Prostate gland (tissue), 2 donors: ENCODE measurements at regions not wholly inside any gene's neighbourhood (a gene's known extent, or its start where the extent isn't known, plus 50 kb on each side); places are given as distances from the start of the nearest gene placed in this dataset.

Experiments
- DNase-seq: peaks from one replicate; pipeline ENCODE4 v3.0.0-alpha.2; 2019; ENCODE audit warnings: low spot score
- H3K27ac ChIP-seq, 2 donors: fragments of 200-600 bp; sonication (generic); 2 replicates each; pipeline ENCODE4 v1.5.1; 2017 to 2019
- H3K27me3 ChIP-seq: fragments of 200-600 bp; sonication (generic); replicated peaks from 2 replicates; pipeline ENCODE4 v1.5.1; 2019; ENCODE audit not compliant: insufficient read depth
- H3K36me3 ChIP-seq, 2 donors: fragments of 200-600 bp; sonication (generic); 1 replicate in 1 of 2; 2 replicates in 1 of 2; pipeline versions ENCODE4 v1.5.1 to v1.8.1; 2017 to 2019
- H3K4me1 ChIP-seq: fragments of 200-600 bp; sonication (generic); replicated peaks from 2 replicates; pipeline ENCODE4 v1.5.1; 2019
- H3K4me3 ChIP-seq, 2 donors: fragments of 200-600 bp; sonication (generic); 2 replicates each; pipeline ENCODE4 v1.5.1; 2017 to 2019
- H3K9me3 ChIP-seq: fragments of 200-600 bp; sonication (generic); 2 replicates; pipeline ENCODE4 v1.5.1; 2017
- CTCF ChIP-seq, 4 experiments: fragments of 200-600 bp in 2 of 4; fragments of 450-650 bp in 2 of 4; sonication (generic) in 2 of 4; IDR thresholded peaks; 1 replicate in 3 of 4; 2 replicates in 1 of 4; pipeline ENCODE4 v1.5.1; 2016 to 2019; ENCODE audit warnings: antibody characterized with exemption in 4 of 4, mild to moderate bottlenecking in 2 of 4, moderate library complexity in 2 of 4
- POLR2A ChIP-seq: fragments of 450-650 bp; IDR thresholded peaks from one replicate; pipeline ENCODE4 v1.6.1; 2016; ENCODE audit warnings: antibody characterized with exemption, mild to moderate bottlenecking
- POLR2AphosphoS5 ChIP-seq: sonication (generic); formaldehyde crosslinking; IDR thresholded peaks from one replicate; pipeline ENCODE4 v1.6.1; 2017; ENCODE audit warnings: antibody characterized with exemption
- WGBS: methylation state at CpG from one replicate; pipeline ENCODE4 v1.1.5; 2018; 5-methylcytosine and 5-hydroxymethylcytosine counted together
- intact Hi-C: fragments of 100-400 bp; cut with DNase I; formaldehyde crosslinking; loops from one replicate; pipeline ENCODE4 v1.14.2; 2022

- Histone ChIP-seq H3K36me3 (no peaks in the 10 kb centered on the region), H3K4me1 (no peaks in the 10 kb centered on the region), H3K4me3 (no peak overlapping the region), H3K9me3 (no peaks in the 10 kb centered on the region), H3K27me3 (no peaks in the 10 kb centered on the region), H3K27ac (no peak overlapping the region)
- TF ChIP-seq POLR2A (no peak), POLR2AphosphoS5 (no peak), CTCF (IDR thresholded peaks at IDR 0.05) (no peak)
- intact Hi-C loops = no loop called here
- DNase-seq = no peak
- WGBS = 73% methylated on average over 8 of the region's 8 CpGs
Measured at GRCh38 chr13:22506096-22506691, 674.6 kb upstream of the SGCG start.

- intact Hi-C loops = no loop called here
- no peak for DNase-seq
- H3K9me3 ChIP-seq = no peaks in the 10 kb centered on the region
- H3K27me3 ChIP-seq = no peaks in the 10 kb centered on the region
- H3K4me1 ChIP-seq = no peaks in the 10 kb centered on the region
- H3K4me3 ChIP-seq = no peak overlapping the region
- H3K36me3 ChIP-seq = no peaks in the 10 kb centered on the region
- 20% methylated on average over 3 of the region's 3 CpGs for WGBS
- no peak for TF ChIP-seq POLR2A
- no peak for TF ChIP-seq CTCF (IDR thresholded peaks at IDR 0.05)
- no peak for TF ChIP-seq POLR2AphosphoS5
- H3K27ac ChIP-seq = no peak overlapping the region
Measured at GRCh38 chr13:22517544-22517943, 663.2 kb upstream of the SGCG start.

- no peaks in the 10 kb centered on the region for H3K4me1 ChIP-seq
- H3K4me3 ChIP-seq = no peak overlapping the region
- no peak overlapping the region for H3K27ac ChIP-seq
- TF ChIP-seq CTCF (IDR thresholded peaks at IDR 0.05) (no peak), POLR2A (no peak), POLR2AphosphoS5 (no peak)
- no peak for DNase-seq
- 68% methylated on average over 4 of the region's 4 CpGs for WGBS
- no peaks in the 10 kb centered on the region for H3K9me3 ChIP-seq
- H3K27me3 ChIP-seq = no peaks in the 10 kb centered on the region
- H3K36me3 ChIP-seq = no peaks in the 10 kb centered on the region
- intact Hi-C loops = no loop called here
Measured at GRCh38 chr13:22536851-22537250, 643.9 kb upstream of the SGCG start.

- no peak for DNase-seq
Measured at GRCh38 chr13:22538400-22538799, 642.4 kb upstream of the SGCG start.

More at GRCh38 chr13:22538400-22538799, 642.4 kb upstream of the SGCG start:
- intact Hi-C loops = no loop called here
- no peaks in the 10 kb centered on the region for H3K4me1 ChIP-seq
- no peak overlapping the region for H3K4me3 ChIP-seq
- H3K27ac ChIP-seq = no peak overlapping the region
- no peaks in the 10 kb centered on the region for H3K9me3 ChIP-seq
- H3K27me3 ChIP-seq = no peaks in the 10 kb centered on the region
- WGBS = 66% methylated on average over 5 of the region's 5 CpGs
- H3K36me3 ChIP-seq = no peaks in the 10 kb centered on the region
- no peak for TF ChIP-seq POLR2A
- no peak for TF ChIP-seq CTCF (IDR thresholded peaks at IDR 0.05)
- no peak for TF ChIP-seq POLR2AphosphoS5
